ENCODE measurements at regions not wholly inside any gene's neighbourhood (a gene's known extent, or its start where the extent isn't known, plus 50 kb on each side); places are given as distances from the start of the nearest gene placed in this dataset.
"Not testable (repeated sequence)": the region's sequence is repeated elsewhere in the genome, so short reads cannot be mapped to it uniquely, and the experiment has no call there.

DNA sequence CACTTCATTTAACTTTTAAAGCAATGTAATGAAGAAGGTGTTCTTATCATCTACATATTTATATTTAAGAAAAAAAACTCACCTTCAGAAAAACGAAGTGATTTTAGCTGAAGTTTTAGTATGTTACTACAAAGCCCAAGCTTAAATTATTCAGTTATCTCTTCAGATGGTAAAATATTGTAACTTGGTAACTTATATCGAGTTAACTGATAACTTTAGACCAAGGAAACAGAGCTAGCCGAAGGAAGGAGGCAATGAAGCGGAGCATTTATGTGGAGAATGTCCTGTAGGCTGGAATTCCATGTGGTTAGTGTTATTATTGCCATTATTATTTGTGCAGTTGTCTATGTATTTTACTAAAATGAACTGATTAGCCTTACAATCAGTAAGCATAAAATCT, 1102.1 kb upstream of the LCORL start:
- no peak for DNase-seq

DNA sequence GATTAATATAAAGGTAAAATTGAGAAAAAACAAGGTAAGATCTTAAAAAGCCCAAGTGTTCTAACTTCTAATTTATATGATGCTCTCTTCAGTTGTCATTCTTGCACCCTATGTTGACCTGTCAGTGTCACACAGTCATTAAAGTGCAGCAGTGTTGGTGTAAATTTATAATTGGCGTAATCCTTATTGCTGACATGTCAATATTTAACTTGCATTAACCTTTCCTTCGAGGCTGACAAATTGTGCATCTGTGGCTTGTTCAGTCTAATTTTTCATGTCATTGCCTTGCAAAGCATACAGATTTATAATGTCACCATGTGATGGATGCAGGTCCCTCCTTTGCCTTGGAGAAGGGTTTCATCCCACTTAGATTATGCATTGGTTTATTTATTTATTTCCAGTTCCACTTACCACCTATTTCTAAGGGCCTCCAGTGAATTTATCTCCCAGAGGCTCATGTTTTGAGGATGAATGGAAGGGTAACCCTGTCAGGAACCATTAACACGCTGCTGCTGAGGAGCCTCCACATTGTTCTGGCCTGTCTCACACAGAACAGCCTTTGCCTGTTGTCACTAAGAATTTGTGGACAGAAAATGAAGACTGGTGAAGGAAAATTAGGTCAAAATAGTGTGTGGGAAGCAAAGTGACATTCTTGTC, 1098.5 kb upstream of the LCORL start:
- no peak for DNase-seq

DNA sequence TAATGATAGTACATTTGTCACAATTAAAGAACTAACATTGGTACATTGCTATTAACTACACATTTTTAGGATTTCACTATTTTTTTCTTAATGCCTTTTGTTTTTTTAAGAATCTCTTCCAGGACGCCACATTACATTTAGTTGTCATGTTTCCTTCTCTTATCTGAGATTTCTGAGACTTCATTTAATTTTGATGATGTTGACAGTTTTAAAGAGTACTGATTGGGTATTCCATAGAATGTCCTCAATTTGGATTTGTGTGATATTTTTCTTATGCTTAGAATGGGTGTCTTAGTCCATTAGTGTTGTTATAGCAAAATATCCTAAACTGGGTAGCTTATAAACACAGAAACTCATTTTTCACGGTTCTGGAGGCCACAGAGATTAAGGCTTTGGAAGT, 1095.5 kb upstream of the LCORL start:
- no peak for DNase-seq

DNA sequence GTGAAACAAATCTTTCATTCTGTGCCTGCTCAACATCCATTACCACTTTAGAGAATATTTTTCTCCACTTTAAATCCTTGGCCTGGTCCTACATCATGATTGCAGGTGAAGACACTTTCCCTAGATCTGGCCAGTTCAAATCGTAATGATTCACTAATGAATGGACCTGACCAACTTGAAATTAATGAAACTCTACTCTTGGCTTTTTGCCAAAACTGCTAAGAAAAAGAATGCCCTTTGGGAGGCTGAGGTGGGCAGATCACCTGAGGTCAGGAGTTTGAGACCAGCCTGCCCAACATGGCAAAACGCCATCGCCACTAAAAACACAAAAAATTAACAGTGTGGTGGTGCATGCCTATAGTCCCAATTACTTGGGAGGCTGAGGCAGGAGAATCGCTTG, 1082.6 kb upstream of the LCORL start:
- DNase-seq: no peak

DNA sequence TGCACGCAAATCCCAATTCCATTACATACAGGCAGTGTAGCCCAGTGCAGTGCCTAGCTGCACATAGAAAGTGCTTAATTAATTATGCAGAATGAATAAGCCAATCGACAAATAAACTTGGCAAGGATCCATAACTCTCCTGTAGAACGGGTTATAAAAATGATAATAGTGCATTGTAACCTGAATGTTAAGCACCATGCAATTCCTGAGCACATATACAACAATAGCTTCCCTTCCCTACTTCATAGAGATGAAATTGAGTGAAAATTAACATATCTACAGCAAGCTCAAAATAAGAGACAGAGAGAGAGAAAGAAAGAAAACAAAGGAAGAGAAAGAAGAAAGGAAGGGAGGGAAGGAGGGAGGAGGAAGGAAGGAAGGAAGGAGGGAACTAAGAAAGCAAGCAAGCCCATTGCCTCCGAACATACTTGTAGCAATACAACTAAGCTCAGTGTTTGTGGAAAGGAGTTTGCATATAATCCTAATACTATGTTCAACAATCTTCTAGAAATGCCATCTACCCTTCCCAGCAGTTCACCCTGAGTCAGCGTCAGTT, 1074.0 kb upstream of the LCORL start:
- DNase-seq: no peak

DNA sequence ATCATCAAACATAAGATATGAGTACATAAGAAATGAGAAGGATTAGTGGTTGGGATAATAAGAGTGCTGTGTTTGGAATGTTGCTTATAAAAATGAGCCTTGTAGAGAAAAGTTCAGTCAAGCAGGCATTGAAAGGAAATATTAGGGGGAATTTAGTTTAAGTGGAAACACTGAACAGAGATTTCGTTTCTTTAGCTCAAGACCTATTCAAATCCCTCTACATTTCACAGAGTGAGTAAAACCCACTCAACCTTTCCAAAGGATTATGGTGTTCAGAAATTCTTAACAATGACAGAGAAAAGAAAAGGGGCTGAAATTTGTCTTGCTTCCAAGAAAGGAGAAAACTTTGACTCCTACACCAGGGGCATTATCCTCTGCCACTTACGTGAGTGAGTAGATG, 1072.4 kb upstream of the LCORL start:
- no peak for DNase-seq

DNA sequence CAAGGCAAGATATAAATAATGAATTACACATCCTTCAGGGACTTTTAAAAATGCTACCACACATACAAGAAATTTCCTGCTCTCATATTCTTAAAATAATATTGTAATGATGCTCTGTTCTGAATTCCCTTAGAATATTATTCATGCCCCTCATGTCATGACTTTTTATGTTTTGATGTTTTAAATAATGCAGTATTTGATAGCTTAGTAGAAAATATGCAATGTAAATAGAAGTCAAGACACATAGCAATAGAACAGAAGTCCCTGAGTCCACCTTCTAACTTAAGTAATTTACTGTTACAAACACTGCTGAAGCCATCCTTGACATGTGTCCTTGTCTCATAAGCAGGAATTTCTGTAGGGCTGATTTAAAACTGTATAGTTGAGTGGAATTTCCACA, 1071.2 kb upstream of the LCORL start:
- DNase-seq: no peak

DNA sequence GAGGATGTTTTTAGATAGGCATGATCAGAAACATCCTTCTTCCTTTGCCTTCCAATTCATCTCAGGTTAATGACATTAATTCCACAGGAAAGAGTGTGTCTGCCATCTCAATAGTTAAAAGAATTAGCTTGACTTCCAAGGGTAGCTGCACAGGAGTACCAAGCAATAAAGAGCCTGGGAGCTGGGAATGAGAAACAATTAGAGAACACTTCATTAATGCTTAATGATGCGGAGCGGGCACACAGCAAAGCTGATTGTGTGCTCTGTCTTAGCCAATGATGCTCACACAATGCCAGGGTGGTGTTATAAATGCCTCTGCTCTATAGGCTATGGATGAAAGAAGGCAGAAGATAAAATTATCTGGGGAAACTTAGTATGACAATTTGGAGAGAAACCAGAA, 1052.5 kb upstream of the LCORL start:
- DNase-seq: no peak

DNA sequence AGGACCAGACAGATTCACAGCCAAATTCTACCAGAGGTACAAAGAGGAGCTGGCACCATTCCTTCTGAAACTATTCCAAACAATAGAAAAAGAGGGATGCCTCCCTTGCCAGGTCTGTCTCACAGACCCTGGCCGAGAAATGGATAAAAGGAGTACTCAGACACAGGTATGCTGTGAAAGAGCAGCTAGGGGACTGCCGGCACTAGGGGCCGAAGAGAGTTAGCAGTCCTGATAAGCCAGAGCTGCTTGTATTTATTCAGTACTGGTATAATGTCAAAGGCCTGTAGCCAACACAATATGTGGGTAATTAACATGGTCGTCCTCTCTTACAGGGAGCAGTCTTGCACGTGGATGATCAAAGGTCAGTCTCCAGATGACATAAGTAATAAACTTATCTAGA, 1042.1 kb upstream of the LCORL start:
- no peak for DNase-seq

DNA sequence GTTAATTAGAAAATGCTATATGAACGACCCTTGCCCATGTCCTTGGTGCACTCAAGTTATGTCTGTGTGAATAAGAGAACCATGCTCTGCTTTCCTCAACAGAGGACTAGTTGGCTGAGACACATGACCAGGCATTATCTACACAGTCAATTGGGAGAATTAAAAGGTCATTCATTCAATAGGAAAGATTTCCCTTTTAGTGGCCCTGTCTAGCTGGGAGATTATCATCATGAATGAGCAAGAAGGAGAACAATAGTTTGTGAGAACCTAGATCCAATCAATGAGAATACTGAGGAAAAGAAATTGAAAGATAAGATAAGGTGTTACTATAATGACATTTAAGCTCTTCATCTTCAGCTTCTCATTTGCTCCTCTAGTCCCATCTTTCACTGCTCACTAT, 1033.4 kb upstream of the LCORL start:
- DNase-seq: no peak

DNA sequence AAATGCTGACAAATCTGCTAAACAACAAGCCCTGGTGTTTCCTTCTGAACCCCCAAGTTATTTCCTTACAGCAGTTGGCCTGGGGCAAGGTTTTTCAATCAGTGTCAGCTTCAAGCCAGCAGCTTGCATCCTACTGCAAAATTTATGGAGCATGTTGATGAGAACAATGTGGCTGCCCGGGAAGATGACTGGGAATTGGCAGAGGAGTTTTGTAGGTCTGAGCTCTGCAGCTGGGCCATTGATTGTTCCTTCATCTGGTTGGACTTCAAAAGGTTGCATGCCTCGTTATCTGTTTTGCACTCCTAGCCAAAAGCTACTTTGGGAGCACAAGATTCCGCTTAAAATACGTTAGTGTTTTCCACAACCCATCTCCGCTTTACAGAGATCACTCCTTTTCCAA, 1030.3 kb upstream of the LCORL start:
- no peak for DNase-seq

DNA sequence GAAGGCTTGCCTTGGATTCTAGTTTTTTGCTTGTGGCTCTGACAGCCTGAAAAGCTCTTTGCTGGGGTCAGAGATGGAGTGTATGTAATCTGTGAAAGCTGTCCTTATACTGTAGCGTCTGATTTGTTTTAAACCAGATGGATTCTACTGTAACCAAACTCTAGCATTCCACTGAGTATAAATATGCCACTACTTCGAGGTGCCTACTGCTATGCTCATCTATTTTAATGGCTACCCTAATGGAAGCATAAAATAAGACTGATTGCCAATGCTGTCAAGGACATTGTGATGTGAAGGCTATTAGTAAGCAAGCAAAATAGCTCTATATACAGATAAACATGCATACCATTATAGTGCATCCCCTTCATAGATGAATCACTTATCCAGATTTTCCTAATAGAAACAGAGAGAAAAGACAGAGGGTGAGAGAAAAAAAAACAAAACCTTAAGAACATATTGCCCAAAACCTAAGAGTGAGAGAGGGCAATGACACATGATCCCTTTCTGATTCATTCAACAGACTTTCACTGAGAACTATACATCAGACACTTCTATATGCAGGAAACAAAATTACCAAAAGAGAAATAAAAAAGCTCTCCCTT, 1025.8 kb upstream of the LCORL start:
- no peak for DNase-seq

DNA sequence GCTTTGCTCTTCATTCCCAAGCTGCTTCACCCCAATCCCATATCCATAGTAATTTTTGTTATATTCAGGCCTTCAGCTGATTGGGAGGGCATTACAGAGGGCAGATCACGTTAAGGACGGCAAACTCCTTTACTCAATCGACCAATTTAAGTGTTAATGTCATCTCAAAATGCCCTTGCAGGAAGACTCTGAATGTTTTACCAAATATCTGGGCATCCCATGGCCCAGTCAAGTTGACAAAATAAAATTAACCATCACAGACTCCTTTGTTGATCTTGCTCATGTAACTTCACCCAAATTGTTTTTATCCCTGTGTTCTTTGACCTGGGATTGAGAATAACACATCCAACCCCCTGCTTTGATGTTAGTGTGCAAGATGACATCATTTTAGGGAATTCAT, 1018.3 kb upstream of the LCORL start:
- DNase-seq: no peak

DNA sequence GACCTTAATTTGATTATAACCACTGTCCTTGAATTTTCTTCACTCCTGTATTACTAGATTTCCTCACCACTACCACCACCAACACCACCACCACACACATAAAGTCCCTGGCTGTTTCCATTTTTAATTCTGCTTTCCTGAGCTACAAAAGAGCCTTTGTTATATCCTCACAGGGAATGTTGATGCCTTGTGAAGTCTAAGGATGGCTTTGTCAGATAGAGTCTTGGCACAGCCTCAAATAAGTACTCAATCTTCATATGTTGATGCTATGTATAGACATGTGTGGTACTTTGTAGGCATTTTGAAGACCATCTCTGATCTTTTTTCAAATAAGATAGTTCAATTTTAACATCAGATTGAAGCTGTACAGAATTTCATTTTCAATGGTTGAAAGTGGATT, 1016.7 kb upstream of the LCORL start:
- DNase-seq: no peak

DNA sequence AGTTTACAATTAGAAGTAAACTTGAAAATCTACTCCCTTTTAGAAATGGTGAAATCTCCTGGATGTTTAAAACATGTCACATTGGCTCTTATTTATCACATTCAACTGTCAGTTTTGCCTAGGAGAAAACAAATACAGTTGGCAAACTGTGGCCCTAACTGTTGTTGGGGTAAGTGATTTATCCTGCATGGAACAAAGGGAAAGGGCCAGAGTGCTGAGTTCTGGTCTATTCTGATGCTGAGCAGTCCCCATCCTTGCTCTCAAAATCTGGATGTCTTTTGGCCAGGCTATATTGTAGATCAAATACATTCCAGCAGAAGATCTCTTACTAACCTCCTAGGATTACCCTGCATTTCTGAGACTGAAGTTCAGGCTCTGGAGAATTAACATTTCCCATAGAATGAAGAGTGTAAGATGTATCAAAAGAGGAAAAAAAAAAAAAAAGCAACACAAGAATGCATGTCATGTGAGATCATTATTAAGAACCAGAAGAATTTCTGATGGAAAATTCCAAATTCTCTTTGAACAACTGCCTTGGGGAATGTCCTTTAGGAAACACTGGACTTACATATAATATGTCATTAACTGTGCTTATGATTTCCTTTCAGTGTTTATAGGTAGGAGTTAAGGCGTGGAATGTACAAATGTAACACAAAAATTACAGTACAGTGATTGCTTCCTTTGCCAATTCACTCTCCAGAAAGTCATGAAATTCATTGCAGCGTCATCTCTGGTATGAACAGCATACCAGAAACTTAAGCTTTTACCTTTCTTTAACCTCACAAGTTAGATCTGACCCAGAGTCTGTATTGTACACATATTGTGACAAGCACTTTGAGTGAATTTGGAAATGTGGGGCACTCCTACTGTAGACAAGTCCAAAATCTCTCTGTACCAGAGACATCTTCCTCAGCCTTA, 1012.5 kb upstream of the LCORL start:
- DNase-seq: no peak

DNA sequence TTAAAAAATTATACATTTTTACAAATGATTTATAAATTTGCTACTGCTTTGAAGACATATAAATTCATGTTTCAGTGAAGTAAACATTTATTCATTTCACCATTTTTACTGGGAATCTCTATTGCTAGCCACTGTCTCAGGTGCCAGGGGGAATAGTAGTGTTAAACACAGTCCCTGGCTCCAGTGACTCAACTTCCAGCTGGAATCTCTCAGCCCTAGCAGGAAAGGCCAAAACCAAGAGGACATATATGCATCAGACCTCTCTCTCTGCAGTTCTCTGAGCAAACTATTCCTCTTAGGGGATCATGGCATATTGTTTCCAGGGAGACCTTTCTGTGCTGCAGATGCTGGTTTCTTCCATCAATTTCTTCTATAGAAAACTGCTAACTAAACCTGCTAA, 1009.0 kb upstream of the LCORL start:
- DNase-seq: no peak

DNA sequence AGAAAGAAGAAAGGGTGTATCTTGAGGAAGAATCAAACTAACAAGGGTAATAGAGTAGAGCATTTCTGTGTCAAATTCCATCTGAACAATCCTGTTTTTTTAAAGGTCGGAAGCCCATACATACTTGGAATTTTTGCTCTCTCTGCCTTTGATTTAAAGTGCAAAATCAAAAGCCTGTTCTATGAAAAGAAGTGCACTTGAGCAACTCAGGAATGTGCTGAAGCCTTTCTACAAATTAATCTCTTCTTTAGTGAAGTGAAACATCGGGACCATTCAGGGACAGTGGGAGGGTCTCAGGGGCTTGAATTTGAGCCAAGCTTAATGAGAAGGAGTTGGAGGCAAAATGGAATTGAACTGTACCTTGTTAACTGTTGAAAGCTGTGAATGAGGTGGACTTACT, 1008.5 kb upstream of the LCORL start:
- no peak for DNase-seq

DNA sequence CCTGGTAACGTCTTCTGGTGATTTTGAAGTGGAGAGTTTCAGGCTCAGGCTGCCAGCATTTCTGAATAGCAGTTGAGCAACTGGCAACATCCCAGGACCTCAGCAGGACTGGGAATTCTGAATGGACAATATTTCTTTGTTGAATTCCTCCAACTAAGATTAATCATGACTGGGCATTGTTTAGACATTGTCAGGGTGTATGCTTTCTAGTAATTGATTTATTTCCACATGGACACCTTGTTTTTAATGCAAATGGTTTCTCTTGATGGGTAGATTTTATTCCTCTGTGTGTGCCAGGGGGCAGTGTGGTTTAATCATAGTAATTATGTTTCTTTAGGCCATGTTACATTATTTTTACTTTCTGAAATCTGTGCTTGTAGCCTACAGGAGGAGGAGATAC, 1004.7 kb upstream of the LCORL start:
- DNase-seq: no peak

DNA sequence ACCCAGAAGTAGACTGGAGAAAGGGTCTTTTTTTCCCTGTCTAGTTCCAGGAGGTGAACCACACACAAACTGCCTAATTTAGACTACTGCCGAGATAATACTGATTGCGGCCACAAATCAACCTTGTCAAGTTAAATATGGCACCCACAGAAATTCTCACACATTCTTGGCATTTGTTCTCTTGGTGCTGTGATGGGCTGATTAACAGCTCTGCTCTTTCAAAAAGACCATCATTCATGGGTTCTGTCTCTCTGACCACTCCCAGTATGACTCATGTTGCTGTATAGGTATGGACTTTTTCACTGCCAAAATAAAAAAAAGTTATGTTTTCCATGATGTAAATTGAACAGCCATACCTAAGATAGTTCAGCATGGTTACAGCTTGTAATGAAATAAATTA, 1003.5 kb upstream of the LCORL start:
- no peak for DNase-seq

DNA sequence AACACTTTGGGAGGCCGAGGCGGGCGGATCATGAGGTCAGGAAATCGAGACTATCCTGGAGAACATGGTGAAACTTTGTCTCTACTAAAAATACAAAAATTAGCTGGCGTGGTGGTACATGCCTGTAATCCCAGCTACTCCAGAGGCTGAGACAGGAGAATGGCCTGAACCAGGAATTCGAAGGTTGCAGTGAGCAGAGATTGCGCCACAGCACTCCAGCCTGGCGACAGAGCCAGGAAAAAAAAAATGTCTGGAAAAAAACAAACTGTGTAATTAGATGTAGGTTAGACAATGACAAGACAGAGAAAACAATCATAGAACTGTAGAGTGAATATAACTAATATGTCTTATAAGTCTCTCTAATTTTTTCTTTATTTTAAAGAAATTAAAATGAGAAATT, 1002.5 kb upstream of the LCORL start:
- DNase-seq: no peak

DNA sequence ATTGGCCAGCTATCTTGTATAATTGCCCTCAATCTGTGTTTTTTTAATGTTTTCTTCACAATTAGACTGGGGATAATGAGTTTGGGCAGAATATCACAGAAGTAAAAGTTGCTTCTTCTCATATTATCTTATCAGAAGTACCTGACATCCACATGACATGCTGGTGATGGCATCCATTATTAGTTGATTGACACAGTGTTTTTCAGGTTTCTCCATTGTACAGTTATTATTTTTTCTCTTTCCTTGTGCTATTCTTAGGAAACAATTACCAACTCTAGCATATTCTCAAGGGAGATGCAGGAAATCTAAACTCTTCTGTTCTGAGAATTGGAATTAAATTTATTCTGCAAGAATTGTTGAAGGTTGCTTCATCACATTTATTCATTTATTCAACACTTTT, 1000.1 kb upstream of the LCORL start:
- no peak for DNase-seq

DNA sequence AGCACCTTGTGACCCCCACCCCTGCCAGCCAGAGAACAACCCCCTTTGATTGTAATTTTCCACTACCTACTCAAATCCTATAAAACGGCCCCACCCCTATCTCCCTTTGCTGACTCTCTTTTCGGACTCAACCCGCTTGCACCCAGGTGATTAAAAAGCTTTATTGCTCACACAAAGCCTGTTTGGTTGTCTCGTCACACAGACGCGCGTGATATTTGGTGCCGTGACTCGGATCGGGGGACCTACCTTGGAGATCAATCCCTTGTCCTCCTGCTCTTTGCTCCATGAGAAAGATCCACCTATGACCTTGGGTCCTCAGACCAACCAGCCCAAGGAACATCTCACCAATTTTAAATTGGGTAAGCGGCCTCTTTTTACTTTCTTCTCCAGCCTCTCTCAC, 995.0 kb upstream of the LCORL start:
- DNase-seq: not testable (repeated sequence)

DNA sequence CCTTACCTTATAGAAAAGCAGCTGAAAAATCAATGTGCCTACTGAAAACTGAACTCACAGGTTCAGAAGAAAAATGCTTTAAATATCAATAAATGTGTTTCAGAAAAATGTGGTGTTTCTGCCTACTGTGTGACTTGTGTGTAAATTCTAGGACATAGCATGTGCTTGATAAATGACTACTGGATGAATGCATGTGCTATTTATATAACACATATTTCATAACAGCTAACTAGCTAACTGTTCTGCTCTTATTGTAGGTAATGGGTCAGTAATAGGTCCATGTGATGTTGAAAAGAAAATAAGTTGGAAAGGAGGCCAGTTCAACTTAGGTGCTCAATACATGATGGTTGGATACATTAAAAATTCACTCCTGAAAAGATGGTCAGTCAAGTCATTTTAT, 993.0 kb upstream of the LCORL start:
- no peak for DNase-seq

DNA sequence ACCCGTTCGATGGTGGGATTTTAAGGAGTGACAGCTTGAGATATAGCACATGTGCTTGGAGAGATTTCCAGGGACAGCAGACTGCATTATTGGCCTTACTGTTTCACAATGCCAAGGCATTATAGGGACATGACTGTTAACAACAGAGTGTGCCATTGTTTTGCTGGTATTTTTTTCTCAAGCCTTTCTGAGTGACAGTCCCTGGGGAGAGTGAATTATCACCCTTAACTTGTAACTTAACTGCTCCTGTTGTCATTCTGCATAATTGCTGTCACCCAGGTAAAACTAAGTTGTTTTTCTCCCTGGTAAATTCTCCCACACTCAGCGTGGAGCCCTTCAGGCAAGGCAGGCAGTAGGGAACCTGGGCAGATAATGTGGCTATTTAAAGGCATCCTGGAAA, 989.2 kb upstream of the LCORL start:
- no peak for DNase-seq

Data from stimulated activated CD4-positive, alpha-beta T cell treated with anti-CD3 and anti-CD28 coated beads, Interleukin-4, amount 100 ng/mL, for 4 hours (primary cell).